GM18909 (cell line): ENCODE measurements at regions not wholly inside any gene's neighbourhood (a gene's known extent, or its start where the extent isn't known, plus 50 kb on each side); places are given as distances from the start of the nearest gene placed in this dataset.

Experiments
- ATAC-seq: cut with Tn5 transposase; IDR thresholded peaks from one replicate; pipeline ENCODE4 v1.9.1; 2021; ENCODE audit warnings: mild to moderate bottlenecking; ENCODE audit not compliant: unreplicated experiment, poor library complexity

GRCh38 chr11:104547996-104548661 is 350.1 kb downstream of the CASP12 start:
- ATAC-seq = no peak

DNA sequence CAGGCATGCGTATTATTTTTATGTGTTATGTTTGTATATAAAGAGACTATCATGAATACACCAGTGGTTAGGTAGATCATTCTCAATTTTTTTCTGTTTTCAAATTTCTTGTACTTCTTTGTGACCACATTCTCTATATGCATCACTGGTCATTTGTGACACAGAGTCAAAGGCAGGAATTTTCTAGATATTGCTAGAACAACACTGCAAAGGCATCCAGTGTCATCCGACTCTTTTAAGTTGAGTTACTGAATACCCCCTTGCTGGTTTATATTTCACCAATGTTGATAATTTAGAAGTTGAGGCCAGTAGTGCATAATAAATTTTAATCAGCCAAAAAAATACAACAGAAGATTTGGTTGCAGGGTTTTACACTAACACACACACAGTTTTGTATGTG is 351.8 kb downstream of the CASP12 start:
- no peak for ATAC-seq

GRCh38 chr11:104541701-104542100 is 356.6 kb downstream of the CASP12 start:
- ATAC-seq = no peak

DNA sequence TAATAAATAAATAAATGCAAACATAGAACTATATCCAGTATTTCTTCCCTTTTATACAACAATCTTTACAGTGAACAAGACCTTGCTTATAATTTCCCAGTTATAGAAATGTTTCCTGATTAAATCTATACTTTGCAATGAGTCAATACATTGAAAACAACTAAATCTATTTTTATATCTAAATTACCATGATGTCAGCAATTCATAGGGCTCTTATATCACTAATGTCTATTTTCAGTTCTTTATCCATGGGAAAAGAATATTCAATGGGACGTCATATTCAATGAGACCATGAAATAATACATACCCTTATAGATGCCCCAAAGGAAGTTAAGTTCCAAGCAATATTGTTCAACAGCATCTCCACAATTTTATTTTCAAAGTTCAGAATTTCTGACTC is 359.9 kb downstream of the CASP12 start:
- ATAC-seq = no peak

- no peak for ATAC-seq
These were observed 364.0 kb downstream of the CASP12 start for GRCh38 chr11:104534278-104534677.

DNA sequence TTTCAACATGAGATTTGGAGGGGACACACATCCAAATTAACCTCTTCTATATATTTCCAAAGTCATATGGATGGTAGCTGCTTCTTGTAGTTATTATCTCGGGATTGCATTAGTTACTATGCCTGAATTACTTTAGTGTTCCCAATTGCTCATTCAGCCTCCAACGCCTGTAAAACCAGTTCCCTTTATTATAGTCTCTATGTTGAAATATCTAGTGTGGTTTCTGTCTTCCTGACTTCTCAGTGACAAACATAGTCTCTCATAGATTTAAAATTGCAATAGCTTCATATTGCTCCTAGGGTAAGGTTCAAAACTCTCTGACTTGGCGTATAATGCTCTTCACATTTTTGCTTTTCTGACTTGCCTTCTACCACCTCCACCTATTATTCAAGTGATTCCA is 366.4 kb downstream of the CASP12 start:
- no peak for ATAC-seq

DNA sequence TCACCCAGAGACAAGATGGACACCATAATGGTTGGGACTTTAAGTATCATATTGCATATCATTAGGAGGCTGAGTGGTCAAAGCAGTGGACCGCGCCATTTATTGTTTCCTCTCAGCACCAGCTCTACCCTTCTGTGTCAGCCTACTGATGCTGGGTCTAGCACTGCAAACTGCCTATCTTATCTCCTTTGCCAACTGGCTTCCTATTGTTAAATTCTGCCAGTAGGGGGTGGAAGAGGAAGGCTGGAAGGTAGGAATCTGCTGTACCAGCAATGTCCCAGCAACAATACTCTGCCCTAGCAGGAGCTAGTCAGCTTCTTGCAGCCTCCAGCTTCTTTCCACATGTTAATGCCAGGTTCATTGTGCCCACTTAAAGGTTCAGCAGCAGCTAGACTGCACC is 367.1 kb upstream of the PDGFD start:
- ATAC-seq = no peak

DNA sequence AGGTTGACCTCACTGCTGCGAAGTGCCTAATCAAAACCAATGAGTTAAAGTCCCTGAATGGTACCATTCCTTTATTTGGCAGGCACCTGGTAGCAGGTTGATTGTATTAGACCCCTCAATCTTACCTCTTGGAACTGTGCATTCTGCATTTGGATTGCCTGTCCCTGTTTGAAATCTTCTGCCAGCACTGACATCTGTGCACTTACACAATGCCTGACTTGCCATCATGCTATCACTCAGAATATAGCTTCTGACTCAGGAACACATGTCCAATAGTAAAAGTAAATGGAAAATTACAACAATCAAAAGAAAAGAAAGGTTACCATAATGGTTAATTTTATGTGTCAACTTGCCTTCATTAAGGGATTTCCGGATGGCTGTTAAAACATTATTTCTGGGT is 366.0 kb upstream of the PDGFD start:
- ATAC-seq = no peak

DNA sequence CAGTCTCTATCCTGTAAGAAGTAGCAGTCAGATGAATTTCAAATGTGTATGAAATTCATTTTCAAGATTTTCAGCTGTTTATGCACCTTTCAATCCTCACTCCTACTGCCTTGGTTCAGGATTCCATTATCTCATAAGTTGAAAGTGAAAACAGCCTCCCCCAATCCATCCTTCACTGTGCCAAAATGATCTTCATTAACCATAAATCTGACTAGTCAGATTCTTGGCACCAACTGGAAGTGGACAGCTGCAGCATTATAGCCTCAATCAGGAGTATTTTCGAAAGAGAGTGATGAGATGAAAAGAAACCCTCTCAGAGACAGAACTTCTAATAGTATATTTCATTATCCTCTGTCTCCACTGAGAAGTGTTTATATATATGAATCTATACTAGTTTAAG is 365.3 kb upstream of the PDGFD start:
- no peak for ATAC-seq

GRCh38 chr11:104526006-104526405 is 362.1 kb upstream of the PDGFD start:
- ATAC-seq = no peak

- ATAC-seq = no peak
These were observed 361.5 kb upstream of the PDGFD start for GRCh38 chr11:104525416-104525815.

DNA sequence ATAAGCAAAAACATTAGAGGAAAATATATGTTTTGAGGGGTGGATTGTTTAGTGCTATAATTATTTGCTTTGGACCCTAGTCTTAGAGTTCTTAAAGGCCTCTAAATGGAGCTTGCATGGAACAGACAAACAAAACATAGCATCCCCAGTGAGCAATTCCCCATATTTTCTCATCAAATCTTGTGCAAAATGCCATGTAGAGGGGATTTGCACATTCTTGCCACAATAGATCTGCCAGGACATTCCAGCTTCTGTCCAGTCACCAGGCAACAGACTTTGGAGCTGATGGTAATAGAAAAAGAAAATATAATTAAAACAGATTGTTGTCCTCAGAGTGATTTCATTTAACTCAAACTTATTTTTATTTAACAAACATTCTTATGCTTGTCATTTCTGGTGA is 360.3 kb upstream of the PDGFD start:
- no peak for ATAC-seq

DNA sequence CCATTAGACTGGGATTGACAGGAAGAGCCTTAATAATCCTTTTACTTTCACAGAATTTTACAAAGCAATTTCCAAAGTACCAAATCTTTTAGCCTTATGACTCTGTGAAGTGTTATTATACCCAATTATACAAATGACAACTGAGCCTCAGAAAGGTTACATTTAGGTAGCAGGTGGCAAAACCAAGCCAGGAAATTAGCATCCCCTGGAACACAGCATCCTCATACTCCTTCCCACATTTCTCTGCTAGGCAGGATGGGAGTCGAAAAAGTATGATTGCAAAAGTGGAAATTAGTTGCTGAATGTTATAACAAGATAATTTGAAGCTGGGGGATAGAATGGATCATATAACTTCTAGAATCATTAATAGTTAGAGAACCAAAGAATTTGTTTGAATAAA is 359.7 kb upstream of the PDGFD start:
- no peak for ATAC-seq

DNA sequence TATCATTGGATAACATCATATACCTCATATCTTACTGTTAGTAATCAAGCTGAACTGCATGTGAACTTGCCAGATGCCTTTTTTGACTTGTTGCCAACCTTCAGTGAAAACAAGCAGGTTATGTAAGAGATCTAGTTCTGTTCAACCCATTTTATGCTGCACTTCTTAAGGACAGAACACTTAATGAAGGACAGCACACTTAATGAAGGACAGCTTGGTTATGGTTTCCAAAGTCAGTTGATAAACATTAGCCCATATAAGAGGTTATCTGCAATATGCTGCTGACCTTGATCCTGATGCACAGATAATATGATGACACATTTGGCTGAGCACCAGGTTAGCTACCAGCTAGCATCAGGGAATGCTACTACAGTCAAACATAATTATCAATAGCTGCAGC is 358.7 kb upstream of the PDGFD start:
- ATAC-seq = no peak

DNA sequence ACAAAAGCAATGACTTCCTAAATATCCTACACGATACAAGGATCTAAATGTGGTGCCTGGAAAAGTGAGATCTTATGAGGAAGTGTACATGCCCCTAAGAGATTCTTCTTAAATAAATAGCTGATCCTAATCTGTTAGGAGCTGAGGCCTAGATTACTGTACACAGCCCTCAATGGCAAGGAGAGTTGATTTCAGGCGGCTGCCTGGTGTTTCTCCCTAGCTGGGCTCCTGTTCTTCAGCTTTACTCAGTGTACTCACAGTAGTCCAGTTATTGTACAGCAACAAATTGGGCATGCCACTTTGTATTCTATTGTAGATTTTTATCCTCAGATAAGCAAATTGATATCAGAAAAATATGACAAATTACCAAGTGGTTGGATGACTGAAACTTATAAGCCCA is 358.2 kb upstream of the PDGFD start:
- no peak for ATAC-seq

DNA sequence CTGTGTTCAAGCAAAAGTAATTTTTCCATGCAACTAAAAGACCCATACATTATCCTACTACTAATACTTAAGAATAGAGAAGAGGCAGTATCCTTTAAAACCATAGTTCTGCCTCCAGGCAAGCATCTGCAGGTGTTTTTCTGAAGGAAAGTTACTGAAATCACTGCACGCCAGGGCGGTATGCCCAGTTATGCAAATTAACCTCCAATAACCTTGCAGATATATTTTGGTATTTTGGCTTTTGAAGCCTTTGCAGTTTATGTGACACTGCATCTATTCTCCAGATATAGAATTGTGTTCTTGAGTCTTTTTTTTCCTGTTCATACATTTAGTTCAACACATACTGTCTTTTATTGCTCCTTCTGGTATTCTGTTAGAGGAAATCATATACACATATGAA is 346.2 kb upstream of the PDGFD start:
- ATAC-seq = no peak

GRCh38 chr11:104490182-104490581 is 326.2 kb upstream of the PDGFD start:
- ATAC-seq = no peak

DNA sequence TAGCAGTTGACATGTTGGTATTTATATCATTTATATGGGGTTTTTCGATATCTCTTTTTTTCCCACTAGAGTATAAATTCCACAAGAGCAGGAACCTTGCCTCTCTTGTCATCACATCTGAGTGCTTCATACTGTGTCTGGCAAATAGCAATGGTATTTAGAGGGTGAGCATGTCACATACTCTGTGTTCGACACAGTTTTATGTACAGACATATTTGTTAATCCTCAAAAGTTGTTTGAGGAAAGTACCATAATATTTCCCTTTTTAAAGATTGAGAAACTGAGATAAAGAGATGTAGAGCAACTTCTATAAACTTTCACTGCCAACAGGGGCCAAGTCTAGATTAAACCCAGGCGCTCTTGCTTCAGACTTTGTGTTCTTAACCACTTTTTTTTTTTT is 324.6 kb upstream of the PDGFD start:
- no peak for ATAC-seq

DNA sequence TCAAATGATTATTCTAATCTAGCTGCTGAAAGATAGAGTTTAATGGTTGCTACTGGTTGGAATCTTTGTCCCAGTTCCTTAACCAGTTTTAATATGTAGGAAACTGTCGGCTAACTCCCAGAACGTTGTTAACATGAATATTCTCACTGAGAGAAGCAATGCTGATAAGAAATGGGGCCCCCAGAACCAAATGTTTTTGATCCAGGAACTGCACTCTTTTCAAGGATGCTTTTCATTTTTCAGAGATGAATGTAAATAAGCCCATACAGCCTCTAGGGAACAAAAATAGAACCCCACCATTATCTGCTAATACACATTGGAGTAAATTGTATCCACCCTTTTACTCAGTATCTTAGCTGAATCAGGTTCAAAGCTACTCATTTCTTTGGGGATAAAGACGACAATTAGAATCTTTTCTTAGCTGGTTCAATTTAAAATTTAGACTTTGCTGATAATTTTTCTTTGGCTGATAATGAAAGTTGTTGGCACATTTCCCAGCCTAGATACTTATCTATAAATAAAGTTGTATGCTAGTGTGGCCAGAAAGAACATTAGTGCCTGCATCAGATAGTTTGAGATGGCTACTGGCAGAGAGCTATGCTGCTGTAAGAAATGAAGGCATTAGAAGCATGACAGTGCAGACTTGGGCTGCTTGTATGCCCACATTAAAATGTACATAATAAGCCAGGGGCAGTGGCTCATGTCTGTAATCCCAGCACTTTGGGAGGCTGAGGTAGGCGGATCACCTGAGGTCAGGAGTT is 323.3 kb upstream of the PDGFD start:
- ATAC-seq = no peak

- ATAC-seq = no peak
These were observed 321.0 kb upstream of the PDGFD start for GRCh38 chr11:104484804-104485554.

- ATAC-seq = no peak
These were observed 313.0 kb upstream of the PDGFD start for GRCh38 chr11:104476898-104477297.
